BJ (cell line): ENCODE measurements at regions not wholly inside any gene's neighbourhood (a gene's known extent, or its start where the extent isn't known, plus 50 kb on each side); places are given as distances from the start of the nearest gene placed in this dataset.

Experiments
- CTCF ChIA-PET: fragments of 350-600 bp; formaldehyde crosslinking; extraction: SDS; loops from one replicate; lab custom pipeline; 2021; ENCODE audit warnings: antibody characterized with exemption, inconsistent platforms; lab: Yijun Ruan, JAX
- POLR2A ChIA-PET: fragments of 300-600 bp; sonication (Branson Sonifier 250); formaldehyde crosslinking; extraction: SDS; loops from one replicate; lab custom pipeline; 2021; ENCODE audit warnings: antibody characterized with exemption; lab: Charles Lee
- DNase-seq: peaks from one replicate; pipeline ENCODE4 v3.0.0-alpha.2; 2011; ENCODE audit warnings: low read depth
- H3K27me3 ChIP-seq: 2 replicates; pipeline ENCODE4 v1.6.0; 2011; ENCODE audit warnings: low read length; ENCODE audit not compliant: control insufficient read depth, insufficient read depth
- H3K36me3 ChIP-seq: 2 replicates; pipeline ENCODE4 v1.5.1; 2011; ENCODE audit warnings: low read length; ENCODE audit not compliant: control insufficient read depth, insufficient read depth
- H3K4me3 ChIP-seq: 2 replicates; pipeline ENCODE4 v1.5.1; 2011; ENCODE audit warnings: low read depth, mild to moderate bottlenecking, control low read depth, low read length
- CTCF ChIP-seq: IDR thresholded peaks from 2 replicates; pipeline ENCODE4 v1.5.1; 2011; ENCODE audit warnings: low read depth, mild to moderate bottlenecking, control low read depth, inconsistent platforms, low read length, moderate library complexity; ENCODE audit not compliant: insufficient read depth

DNA sequence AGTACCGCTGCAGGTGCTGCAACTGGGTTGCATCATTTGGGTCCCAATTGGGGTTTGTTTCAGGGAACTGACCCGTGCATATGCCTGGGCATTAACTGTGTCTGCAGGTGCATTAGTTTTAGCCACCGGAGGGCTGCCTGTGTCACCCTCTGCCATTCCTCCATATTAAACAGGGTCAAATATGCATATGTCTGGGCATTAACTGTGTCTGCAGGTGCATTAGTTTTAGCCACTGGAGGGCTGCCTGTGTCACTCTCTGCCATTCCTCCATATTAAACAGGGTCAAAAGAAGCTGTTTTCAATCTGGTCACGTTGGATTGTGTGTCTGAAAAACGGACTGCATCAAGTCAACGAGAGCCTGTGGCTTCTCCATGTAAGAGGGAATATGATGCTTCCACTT, 1317.0 kb downstream of the TMEM121 start:
- TF ChIP-seq CTCF, result no peak
- no peak for DNase-seq
- ChIA-PET CTCF (no interaction called here), POLR2A (no interaction called here)
- H3K4me3 ChIP-seq, result no peak overlapping the region
- H3K36me3 ChIP-seq, result no peaks in the 10 kb centered on the region
- no peaks in the 10 kb centered on the region for H3K27me3 ChIP-seq

- no peak for DNase-seq
- Histone ChIP-seq H3K36me3 (no peaks in the 10 kb centered on the region), H3K4me3 (no peak overlapping the region), H3K27me3 (no peaks in the 10 kb centered on the region)
- ChIA-PET CTCF (no interaction called here), POLR2A (no interaction called here)
- TF ChIP-seq CTCF, result no peak
Observed at GRCh38 chr14:106843951-106844483, 1317.6 kb downstream of the TMEM121 start.

DNA sequence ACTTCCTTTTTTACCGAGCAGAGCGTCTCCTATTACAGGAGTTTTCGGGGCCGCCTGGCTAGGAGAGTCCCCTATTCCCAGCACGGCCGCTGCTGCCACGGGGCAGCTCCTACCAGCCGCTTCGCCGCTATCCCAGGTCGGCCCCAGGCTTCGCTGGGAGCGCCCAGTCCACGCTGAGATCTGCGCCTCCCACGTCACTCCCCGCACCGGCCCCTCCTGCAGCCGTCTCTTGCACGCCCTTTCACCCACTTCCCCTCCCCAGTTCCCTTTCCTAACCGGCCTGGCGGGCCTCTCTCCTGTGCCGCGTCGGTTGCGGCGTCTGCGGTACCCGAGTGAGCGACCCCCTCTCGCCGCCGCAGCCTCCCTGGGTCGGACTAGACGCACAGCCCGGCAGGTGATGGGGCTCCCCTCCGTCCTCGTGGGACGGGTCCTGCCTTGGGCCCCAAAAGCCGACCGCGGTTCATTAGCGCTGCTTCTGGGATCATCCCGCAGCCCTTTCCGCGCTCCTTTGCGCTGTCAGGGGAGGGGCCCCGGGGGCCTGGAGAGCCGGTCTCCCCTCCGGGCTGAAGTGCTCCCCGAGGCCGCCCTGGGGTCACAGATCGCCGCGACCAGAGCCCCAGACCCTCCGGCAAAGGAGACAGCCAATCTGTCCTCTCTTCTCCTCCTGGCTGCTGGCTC, 1318.4 kb downstream of the TMEM121 start:
- CTCF ChIA-PET, result no interaction called here
- H3K4me3 ChIP-seq, result no peak overlapping the region
- POLR2A ChIA-PET, result no interaction called here

DNA sequence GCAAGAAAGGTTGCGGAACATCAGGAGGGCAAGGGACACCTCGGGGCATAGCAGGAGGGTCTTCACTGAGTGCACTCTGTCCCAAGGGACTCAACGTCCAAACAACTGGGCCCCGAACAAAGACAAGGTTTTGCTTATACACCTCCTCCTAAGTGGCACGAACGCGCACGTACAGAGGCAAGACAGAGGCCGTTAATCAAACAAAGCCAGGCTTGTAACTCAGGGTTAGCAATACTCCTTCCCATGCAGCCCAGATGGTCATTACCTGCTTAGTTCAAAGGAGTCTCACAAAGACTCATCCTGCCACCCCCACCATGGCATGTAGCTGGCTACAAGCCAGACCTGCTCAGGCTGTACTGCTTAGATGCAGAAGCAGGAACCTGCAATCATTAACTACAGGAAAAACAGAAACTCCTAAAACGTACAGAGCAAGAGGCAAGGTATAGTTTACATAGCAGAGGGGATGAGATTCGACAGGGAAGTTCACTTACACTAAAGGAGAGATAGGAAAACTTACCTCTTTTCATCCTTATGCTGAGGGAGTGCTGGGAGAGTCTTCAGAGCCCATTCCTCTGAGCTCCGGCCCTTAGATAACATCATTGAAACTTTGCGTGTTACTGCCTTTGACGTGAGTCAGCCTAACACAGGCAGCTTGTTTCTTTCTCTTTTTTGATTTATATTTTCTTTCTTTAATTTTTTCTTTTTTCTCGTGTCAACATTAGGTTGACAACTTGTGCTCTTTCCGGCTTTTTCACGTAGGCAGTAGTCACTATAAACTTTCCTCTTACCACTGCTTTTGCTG, 1319.1 kb downstream of the TMEM121 start:
- no peaks in the 10 kb centered on the region for H3K36me3 ChIP-seq
- CTCF ChIA-PET, result no interaction called here
- H3K4me3 ChIP-seq, result no peak overlapping the region
- H3K27me3 ChIP-seq, result no peaks in the 10 kb centered on the region
- no peak for DNase-seq
- no peak for TF ChIP-seq CTCF
- POLR2A ChIA-PET, result no interaction called here

More for the DNA sequence above, 1318.4 kb downstream of the TMEM121 start:
- no peak for TF ChIP-seq CTCF
- Histone ChIP-seq H3K36me3 (no peaks in the 10 kb centered on the region), H3K27me3 (no peaks in the 10 kb centered on the region)
- no peak for DNase-seq

DNA sequence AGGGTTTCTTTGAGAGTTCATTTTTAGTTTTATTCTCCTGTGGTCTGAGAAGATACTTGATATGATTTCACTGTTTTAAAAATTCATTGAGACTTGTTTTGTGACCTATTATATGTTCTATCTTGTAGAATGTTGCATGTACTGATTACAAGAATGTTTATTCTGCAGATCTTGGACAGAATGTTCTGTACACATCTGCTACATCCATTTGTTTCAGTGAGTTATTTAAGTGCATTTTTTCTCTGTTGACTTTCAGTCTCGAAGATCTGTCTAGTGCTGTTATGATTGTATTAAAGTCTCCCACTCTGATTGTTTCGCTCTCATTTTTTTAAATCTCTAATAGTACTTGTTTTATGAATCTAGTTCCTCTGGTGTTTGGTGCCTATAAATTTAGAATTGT, 1319.8 kb downstream of the TMEM121 start:
- Histone ChIP-seq H3K4me3 (no peak overlapping the region), H3K27me3 (no peaks in the 10 kb centered on the region), H3K36me3 (no peaks in the 10 kb centered on the region)
- DNase-seq, result no peak
- no peak for TF ChIP-seq CTCF
- ChIA-PET POLR2A (no interaction called here), CTCF (no interaction called here)
